ENCODE measurements at regions not wholly inside any gene's neighbourhood (a gene's known extent, or its start where the extent isn't known, plus 50 kb on each side); places are given as distances from the start of the nearest gene placed in this dataset.

DNA sequence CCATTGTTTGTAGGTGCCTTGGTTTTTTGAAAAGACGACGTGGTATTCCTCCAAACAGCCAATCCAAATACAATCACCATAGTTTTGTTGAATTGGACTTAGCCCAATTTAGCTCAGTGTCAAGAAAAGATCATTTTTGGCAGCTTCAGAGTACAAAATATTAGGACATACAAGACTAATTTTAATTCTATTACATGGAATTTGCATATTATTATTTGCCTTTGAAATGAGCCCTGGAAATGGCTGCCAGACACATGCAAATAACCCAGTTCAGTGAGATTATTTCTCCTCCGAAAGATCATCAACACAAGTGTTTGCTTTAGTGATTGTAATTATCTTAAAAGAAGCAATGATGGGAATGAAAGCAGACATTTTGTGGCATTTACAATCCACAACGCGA, 89.3 kb downstream of the PLK2 start:
- TF ChIP-seq, protein P1, sequence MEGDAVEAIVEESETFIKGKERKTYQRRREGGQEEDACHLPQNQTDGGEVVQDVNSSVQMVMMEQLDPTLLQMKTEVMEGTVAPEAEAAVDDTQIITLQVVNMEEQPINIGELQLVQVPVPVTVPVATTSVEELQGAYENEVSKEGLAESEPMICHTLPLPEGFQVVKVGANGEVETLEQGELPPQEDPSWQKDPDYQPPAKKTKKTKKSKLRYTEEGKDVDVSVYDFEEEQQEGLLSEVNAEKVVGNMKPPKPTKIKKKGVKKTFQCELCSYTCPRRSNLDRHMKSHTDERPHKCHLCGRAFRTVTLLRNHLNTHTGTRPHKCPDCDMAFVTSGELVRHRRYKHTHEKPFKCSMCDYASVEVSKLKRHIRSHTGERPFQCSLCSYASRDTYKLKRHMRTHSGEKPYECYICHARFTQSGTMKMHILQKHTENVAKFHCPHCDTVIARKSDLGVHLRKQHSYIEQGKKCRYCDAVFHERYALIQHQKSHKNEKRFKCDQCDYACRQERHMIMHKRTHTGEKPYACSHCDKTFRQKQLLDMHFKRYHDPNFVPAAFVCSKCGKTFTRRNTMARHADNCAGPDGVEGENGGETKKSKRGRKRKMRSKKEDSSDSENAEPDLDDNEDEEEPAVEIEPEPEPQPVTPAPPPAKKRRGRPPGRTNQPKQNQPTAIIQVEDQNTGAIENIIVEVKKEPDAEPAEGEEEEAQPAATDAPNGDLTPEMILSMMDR (IDR thresholded peaks at IDR 0.05; ENCODE audit: low read length), result no peak
- TF ChIP-seq EZH2 (optimal IDR thresholded peaks at IDR 0.05; ENCODE audit: low read depth, low read length), result no peak

Measured in MM.1S (cell line).